ENCODE measurements at regions not wholly inside any gene's neighbourhood (a gene's known extent, or its start where the extent isn't known, plus 50 kb on each side); places are given as distances from the start of the nearest gene placed in this dataset.

- no peak for DNase-seq (ENCODE audit: low read depth, low spot score)
- Histone ChIP-seq H3K9me3 (replicated peaks; ENCODE audit: control insufficient read depth, insufficient read depth, low read length) (no peaks in the 10 kb centered on the region), H2AFZ (ENCODE audit: low read depth, low read length) (no peak overlapping the region), H3K4me3 (replicated peaks in 1 of 3; ENCODE audit: insufficient read depth in 1 of 3, low read depth in 1 of 3, low read length in 3 of 3) (no peak overlapping the region), H3K4me1 (ENCODE audit: control insufficient read depth, extremely low read depth, insufficient read depth, low read length) (no peaks in the 10 kb centered on the region), H3K4me2 (ENCODE audit: insufficient read depth, low read length) (no peak overlapping the region), H4K20me1 (replicated peaks; ENCODE audit: control insufficient read depth, extremely low read depth, insufficient read depth, low read length) (no peaks in the 10 kb centered on the region), H3K27ac (ENCODE audit: insufficient read depth, low read depth, low read length) (no peak overlapping the region), H3K79me2 (ENCODE audit: control insufficient read depth, insufficient read depth, low read length) (no peaks in the 10 kb centered on the region), H3K9ac (replicated peaks; ENCODE audit: extremely low read depth, insufficient read depth, low read length) (no peak overlapping the region), H3K36me3 (ENCODE audit: control insufficient read depth in 2 of 2, extremely low read depth in 1 of 2, insufficient read depth in 2 of 2, low read length in 2 of 2) (no peaks in the 10 kb centered on the region), H3K9me1 (replicated peaks; ENCODE audit: control insufficient read depth, extremely low read depth, insufficient read depth, low read length) (no peaks in the 10 kb centered on the region), H3K27me3 (ENCODE audit: control insufficient read depth in 2 of 2, insufficient read depth in 2 of 2, low read length in 2 of 2) (no peaks in the 10 kb centered on the region)
- TF ChIP-seq EZH2 (IDR thresholded peaks at IDR 0.05; ENCODE audit: borderline replicate concordance, low read depth, low read length, severe bottlenecking) (no peak), MAX (IDR thresholded peaks at IDR 0.05; ENCODE audit: insufficient read depth, insufficient read length) (no peak)
- FAIRE-seq, result no peak
- dilution Hi-C loops (cut with MboI; ENCODE audit: extremely low pct_ligation_motif_present, low sequenced_read_pairs) (no loop called here), intact Hi-C loops (cut with micrococcal nuclease) (loop anchor here (5.0 kb wide), 1 partner anchor 1050 kb away; no protein-coding TSS in a partner anchor)
- CTCF ChIA-PET, result interaction anchor here (0.6 kb wide), 1 partner anchor 229 kb away, joined by 3 read pairs; no protein-coding TSS in a partner anchor
- POLR2A ChIA-PET, result no interaction called here
- no TSS peak for BruUV-seq (replicated peaks)
Observed at GRCh38 chr3:182257361-182257760, 535.9 kb upstream of the ATP11B start.

DNA sequence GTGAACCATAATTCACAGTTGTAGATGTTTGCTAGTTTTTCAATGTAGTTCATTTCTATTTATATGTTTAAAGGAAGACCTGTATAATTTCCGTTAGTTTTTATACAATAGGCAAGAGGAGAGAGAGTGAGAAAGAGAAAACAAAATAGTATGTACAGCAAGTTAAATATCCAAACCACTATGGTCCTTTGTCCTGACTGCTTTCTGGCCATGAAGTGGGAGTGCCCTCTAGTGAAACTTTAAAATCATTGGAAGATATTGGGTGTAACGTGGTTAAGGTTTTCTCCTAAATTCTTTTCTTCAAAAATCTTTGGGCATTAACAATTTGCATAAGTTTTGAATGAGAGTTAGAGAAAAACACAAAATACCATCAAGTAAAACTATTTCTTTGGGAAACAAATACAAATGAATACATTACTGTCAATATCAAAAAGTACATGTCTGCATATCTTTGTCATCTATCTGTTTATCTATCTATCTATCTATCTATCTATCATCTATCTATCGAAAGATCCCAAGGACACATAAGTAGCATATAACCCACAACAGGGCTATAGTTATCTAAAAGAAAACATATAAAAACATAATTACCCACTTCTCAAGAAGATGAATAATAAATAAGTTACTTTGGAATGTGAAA lies 534.6 kb upstream of the ATP11B start:
- DNase-seq (ENCODE audit: low read depth, low spot score) (peak; percentile 40), FAIRE-seq (peak; percentile 59)
- dilution Hi-C loops (cut with MboI; ENCODE audit: extremely low pct_ligation_motif_present, low sequenced_read_pairs), result no loop called here
- Histone ChIP-seq H3K9me1 (replicated peaks; ENCODE audit: control insufficient read depth, extremely low read depth, insufficient read depth, low read length) (no peaks in the 10 kb centered on the region), H4K20me1 (replicated peaks; ENCODE audit: control insufficient read depth, extremely low read depth, insufficient read depth, low read length) (no peaks in the 10 kb centered on the region), H3K4me3 (replicated peaks in 1 of 3; ENCODE audit: insufficient read depth in 1 of 3, low read depth in 1 of 3, low read length in 3 of 3) (no peak overlapping the region), H2AFZ (ENCODE audit: low read depth, low read length) (no peak overlapping the region), H3K4me2 (ENCODE audit: insufficient read depth, low read length) (no peak overlapping the region), H3K27me3 (ENCODE audit: control insufficient read depth in 2 of 2, insufficient read depth in 2 of 2, low read length in 2 of 2) (no peaks in the 10 kb centered on the region), H3K9me3 (replicated peaks; ENCODE audit: control insufficient read depth, insufficient read depth, low read length) (no peaks in the 10 kb centered on the region), H3K4me1 (ENCODE audit: control insufficient read depth, extremely low read depth, insufficient read depth, low read length) (no peaks in the 10 kb centered on the region), H3K9ac (replicated peaks; ENCODE audit: extremely low read depth, insufficient read depth, low read length) (no peak overlapping the region), H3K79me2 (ENCODE audit: control insufficient read depth, insufficient read depth, low read length) (no peaks in the 10 kb centered on the region), H3K27ac (ENCODE audit: insufficient read depth, low read depth, low read length) (no peak overlapping the region), H3K36me3 (ENCODE audit: control insufficient read depth in 2 of 2, extremely low read depth in 1 of 2, insufficient read depth in 2 of 2, low read length in 2 of 2) (no peaks in the 10 kb centered on the region)
- TF ChIP-seq MYC (IDR thresholded peaks at IDR 0.05; ENCODE audit: low read depth, low read length) (no peak), JUN (IDR thresholded peaks at IDR 0.05; ENCODE audit: borderline replicate concordance, insufficient read depth, insufficient read length, low read depth) (no peak)
- TF ChIP-seq, protein P1, sequence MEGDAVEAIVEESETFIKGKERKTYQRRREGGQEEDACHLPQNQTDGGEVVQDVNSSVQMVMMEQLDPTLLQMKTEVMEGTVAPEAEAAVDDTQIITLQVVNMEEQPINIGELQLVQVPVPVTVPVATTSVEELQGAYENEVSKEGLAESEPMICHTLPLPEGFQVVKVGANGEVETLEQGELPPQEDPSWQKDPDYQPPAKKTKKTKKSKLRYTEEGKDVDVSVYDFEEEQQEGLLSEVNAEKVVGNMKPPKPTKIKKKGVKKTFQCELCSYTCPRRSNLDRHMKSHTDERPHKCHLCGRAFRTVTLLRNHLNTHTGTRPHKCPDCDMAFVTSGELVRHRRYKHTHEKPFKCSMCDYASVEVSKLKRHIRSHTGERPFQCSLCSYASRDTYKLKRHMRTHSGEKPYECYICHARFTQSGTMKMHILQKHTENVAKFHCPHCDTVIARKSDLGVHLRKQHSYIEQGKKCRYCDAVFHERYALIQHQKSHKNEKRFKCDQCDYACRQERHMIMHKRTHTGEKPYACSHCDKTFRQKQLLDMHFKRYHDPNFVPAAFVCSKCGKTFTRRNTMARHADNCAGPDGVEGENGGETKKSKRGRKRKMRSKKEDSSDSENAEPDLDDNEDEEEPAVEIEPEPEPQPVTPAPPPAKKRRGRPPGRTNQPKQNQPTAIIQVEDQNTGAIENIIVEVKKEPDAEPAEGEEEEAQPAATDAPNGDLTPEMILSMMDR (IDR thresholded peaks at IDR 0.05; ENCODE audit: extremely low read depth in 1 of 2, insufficient read depth in 1 of 2, low read depth in 1 of 2, low read length in 2 of 2), result peak; percentile 22 to 37
- no TSS peak for BruUV-seq (replicated peaks)
- ChIA-PET CTCF (interaction anchor here (1.5 to 2.2 kb wide), 2 partner anchors 425 to 550 kb away, joined by 5 to 6 read pairs; no protein-coding TSS in a partner anchor), POLR2A (no interaction called here)
- intact Hi-C loops (cut with micrococcal nuclease), result loop anchor here (1.0 to 5.0 kb wide), 4 partner anchors 424 to 1051 kb away; no protein-coding TSS in a partner anchor
